Loucy (cell line): ENCODE measurements at regions not wholly inside any gene's neighbourhood (a gene's known extent, or its start where the extent isn't known, plus 50 kb on each side); places are given as distances from the start of the nearest gene placed in this dataset.

ENCODE experiments used
- H2AFZ ChIP-seq: fragments of 200-600 bp; sonication (generic); 2 replicates; pipeline ENCODE4 v1.6.0; 2016; ENCODE audit warnings: antibody characterized with exemption, mild to moderate bottlenecking, low read length, moderate library complexity
- H3F3A ChIP-seq: fragments of 200-600 bp; 2 replicates; pipeline ENCODE4 v1.6.0; 2016; ENCODE audit warnings: antibody characterized with exemption, low read depth, mild to moderate bottlenecking
- H3K27me3 ChIP-seq: fragments of 200-600 bp; sonication (generic); 2 replicates; pipeline ENCODE4 v1.6.1; 2014; ENCODE audit warnings: low read length, mild to moderate bottlenecking; ENCODE audit not compliant: insufficient read depth, poor library complexity, severe bottlenecking
- H3K36me3 ChIP-seq: fragments of 200-600 bp; sonication (generic); 2 replicates; pipeline ENCODE4 v1.6.1; 2016; ENCODE audit warnings: low read length; ENCODE audit not compliant: insufficient read depth
- H3K4me1 ChIP-seq: fragments of 200-600 bp; sonication (generic); 2 replicates; pipeline ENCODE4 v1.5.1; 2014; ENCODE audit warnings: low read length, mild to moderate bottlenecking; ENCODE audit not compliant: insufficient read depth, poor library complexity, severe bottlenecking
- H3K4me2 ChIP-seq: fragments of 200-600 bp; sonication (generic); 2 replicates; pipeline ENCODE4 v1.6.0; 2014; ENCODE audit warnings: antibody characterized with exemption, low read length, low read depth, mild to moderate bottlenecking; ENCODE audit not compliant: poor library complexity, severe bottlenecking
- H3K4me3 ChIP-seq: fragments of 200-600 bp; sonication (generic); 2 replicates; pipeline ENCODE4 v1.5.1; 2014; ENCODE audit warnings: low read length, mild to moderate bottlenecking, mixed read lengths; ENCODE audit not compliant: poor library complexity, severe bottlenecking
- H3K79me2 ChIP-seq: fragments of 200-600 bp; sonication (generic); 2 replicates; pipeline ENCODE4 v1.6.1; 2014; ENCODE audit warnings: low read length; ENCODE audit not compliant: insufficient read depth
- H3K9ac ChIP-seq: fragments of 200-600 bp; sonication (generic); 2 replicates; pipeline ENCODE4 v1.6.0; 2014; ENCODE audit warnings: mild to moderate bottlenecking, low read depth, low read length, moderate library complexity; ENCODE audit not compliant: poor library complexity, severe bottlenecking
- H3K9me2 ChIP-seq: fragments of 200-600 bp; sonication (generic); replicated peaks from 2 replicates; pipeline ENCODE4 v1.6.1; 2016; ENCODE audit warnings: low read depth, low read length, mixed read lengths
- H3K9me3 ChIP-seq: fragments of 200-600 bp; sonication (generic); 2 replicates; pipeline ENCODE4 v1.6.1; 2014; ENCODE audit warnings: mild to moderate bottlenecking, antibody characterized with exemption, low read length, low read depth; ENCODE audit not compliant: insufficient read depth
- H4K20me1 ChIP-seq: fragments of 200-600 bp; sonication (generic); 2 replicates; pipeline ENCODE4 v1.6.0; 2014; ENCODE audit warnings: antibody characterized with exemption, low read length, mild to moderate bottlenecking; ENCODE audit not compliant: insufficient read depth, poor library complexity, severe bottlenecking
- EZH2phosphoT487 ChIP-seq: fragments of 200-600 bp; IDR thresholded peaks from 2 replicates; pipeline ENCODE4 v1.6.1; 2018; ENCODE audit warnings: antibody characterized with exemption, mild to moderate bottlenecking, moderate library complexity, borderline replicate concordance
- TF ChIP-seq, protein P1 (sequence below): fragments of 200-600 bp; sonication (generic); conservative IDR thresholded peaks from 2 replicates; pipeline ENCODE4 v1.5.1; 2014; ENCODE audit warnings: mild to moderate bottlenecking, antibody characterized with exemption, low read length

DNA sequence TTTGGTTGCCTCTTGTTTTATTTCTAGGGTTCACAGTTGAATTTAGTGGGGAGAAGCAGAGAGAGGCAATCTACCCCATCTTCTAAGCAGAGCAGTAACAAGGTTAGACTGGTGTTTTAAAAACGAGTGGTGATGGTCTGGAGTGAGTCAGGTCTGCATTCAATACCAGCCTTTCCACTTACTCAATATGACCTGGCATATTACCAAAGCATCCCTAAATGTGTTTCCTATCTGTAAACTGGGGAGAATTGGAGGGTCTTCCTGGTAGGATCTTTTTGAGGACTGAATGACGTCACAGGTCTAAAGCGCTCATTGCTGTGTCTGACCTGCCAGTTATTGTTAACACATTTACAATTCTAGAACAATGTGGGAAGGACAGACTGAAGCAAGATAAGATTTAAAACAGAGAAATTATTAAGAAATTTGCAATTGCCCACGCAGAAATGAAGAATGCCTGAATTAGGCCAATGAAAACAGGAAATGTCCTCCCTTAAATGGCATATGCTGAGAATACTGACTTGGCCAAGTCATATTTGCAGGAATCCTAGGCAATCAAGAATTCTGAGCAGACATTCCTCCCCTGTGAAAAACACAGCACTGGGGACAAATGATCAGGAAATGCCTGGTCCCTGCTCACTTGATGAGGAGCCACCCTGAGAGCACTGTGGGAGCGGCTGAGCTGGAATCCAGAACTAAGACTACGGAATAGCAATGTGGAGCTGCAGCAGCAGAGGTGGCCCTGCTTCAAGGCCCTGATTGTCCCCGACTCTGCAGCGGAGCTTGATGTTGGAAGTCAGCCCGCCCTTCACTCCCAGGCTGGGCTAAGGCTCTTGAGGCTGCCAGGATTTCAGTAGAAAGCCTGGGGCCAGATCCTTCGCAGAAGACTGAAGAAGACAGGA is 184.5 kb upstream of the CXCL12 start:
- no peak overlapping the region for H3K4me3 ChIP-seq
- no peaks in the 10 kb centered on the region for H3F3A ChIP-seq
- H3K9ac ChIP-seq, result no peak overlapping the region
- H3K9me2 ChIP-seq, result no peaks in the 10 kb centered on the region
- H4K20me1 ChIP-seq, result no peaks in the 10 kb centered on the region
- no peaks in the 10 kb centered on the region for H3K27me3 ChIP-seq
- no peak overlapping the region for H2AFZ ChIP-seq
- no peaks in the 10 kb centered on the region for H3K79me2 ChIP-seq
- H3K4me1 ChIP-seq, result no peaks in the 10 kb centered on the region
- TF ChIP-seq, protein P1, sequence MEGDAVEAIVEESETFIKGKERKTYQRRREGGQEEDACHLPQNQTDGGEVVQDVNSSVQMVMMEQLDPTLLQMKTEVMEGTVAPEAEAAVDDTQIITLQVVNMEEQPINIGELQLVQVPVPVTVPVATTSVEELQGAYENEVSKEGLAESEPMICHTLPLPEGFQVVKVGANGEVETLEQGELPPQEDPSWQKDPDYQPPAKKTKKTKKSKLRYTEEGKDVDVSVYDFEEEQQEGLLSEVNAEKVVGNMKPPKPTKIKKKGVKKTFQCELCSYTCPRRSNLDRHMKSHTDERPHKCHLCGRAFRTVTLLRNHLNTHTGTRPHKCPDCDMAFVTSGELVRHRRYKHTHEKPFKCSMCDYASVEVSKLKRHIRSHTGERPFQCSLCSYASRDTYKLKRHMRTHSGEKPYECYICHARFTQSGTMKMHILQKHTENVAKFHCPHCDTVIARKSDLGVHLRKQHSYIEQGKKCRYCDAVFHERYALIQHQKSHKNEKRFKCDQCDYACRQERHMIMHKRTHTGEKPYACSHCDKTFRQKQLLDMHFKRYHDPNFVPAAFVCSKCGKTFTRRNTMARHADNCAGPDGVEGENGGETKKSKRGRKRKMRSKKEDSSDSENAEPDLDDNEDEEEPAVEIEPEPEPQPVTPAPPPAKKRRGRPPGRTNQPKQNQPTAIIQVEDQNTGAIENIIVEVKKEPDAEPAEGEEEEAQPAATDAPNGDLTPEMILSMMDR, result no peak
- H3K4me2 ChIP-seq, result no peak overlapping the region
- no peaks in the 10 kb centered on the region for H3K9me3 ChIP-seq
- no peaks in the 10 kb centered on the region for H3K36me3 ChIP-seq

DNA sequence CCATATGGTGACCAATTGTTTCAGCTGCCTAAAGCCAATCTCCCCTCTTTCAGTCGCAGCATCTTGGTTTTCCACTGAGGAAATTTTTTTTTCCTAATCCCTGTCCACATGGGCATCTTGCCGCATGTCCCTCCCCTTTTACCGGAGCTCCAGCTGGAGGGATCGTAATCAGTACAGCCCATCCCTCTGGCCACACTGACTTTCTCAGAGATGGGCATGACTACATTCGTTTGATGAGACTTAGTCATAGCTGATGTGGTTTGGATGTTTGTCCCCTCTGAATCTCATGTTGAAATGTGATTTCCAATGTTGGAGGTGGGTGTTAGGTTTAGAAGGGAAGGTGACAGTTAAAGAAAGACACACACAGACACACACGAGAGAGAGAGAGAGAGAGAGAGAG is 186.8 kb upstream of the CXCL12 start:
- no peaks in the 10 kb centered on the region for H3K9me2 ChIP-seq
- no peaks in the 10 kb centered on the region for H3F3A ChIP-seq
- H3K4me3 ChIP-seq, result no peak overlapping the region
- H3K27me3 ChIP-seq, result no peaks in the 10 kb centered on the region
- H3K4me2 ChIP-seq, result no peak overlapping the region
- H2AFZ ChIP-seq, result no peak overlapping the region
- TF ChIP-seq, protein P1, result no peak
- no peak for TF ChIP-seq EZH2phosphoT487
- no peaks in the 10 kb centered on the region for H3K36me3 ChIP-seq
- H3K4me1 ChIP-seq, result no peaks in the 10 kb centered on the region
- H3K9me3 ChIP-seq, result no peaks in the 10 kb centered on the region
- no peak overlapping the region for H3K9ac ChIP-seq
- H4K20me1 ChIP-seq, result no peaks in the 10 kb centered on the region
- H3K79me2 ChIP-seq, result no peaks in the 10 kb centered on the region

DNA sequence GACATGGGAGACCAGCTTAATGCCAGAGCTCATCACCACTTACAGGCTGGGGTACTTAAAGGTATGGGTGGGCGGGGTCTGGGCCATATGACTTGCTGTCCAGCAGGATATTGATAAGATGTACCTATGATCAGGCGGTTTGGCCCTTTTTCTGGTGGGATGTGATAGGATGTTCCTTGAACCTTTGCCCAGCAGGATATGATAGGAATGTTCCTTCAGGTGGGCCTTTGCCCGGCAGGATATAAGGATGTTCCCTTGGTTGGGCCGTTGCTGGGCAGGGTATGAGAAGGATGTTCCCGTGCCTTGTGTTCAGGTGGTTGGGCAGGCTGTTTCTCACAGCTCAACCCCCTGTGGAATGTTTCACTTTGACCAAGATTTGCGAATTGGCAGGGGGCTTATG is 187.2 kb upstream of the CXCL12 start:
- H3K27me3 ChIP-seq, result no peaks in the 10 kb centered on the region
- H3K4me1 ChIP-seq, result no peaks in the 10 kb centered on the region
- no peaks in the 10 kb centered on the region for H3K79me2 ChIP-seq
- TF ChIP-seq EZH2phosphoT487, result no peak
- TF ChIP-seq, protein P1, result no peak
- H3K9ac ChIP-seq, result no peak overlapping the region
- H3K9me3 ChIP-seq, result no peaks in the 10 kb centered on the region
- no peak overlapping the region for H3K4me2 ChIP-seq
- no peak overlapping the region for H3K4me3 ChIP-seq
- no peaks in the 10 kb centered on the region for H3F3A ChIP-seq
- H4K20me1 ChIP-seq, result no peaks in the 10 kb centered on the region
- no peaks in the 10 kb centered on the region for H3K9me2 ChIP-seq
- no peak overlapping the region for H2AFZ ChIP-seq
- no peaks in the 10 kb centered on the region for H3K36me3 ChIP-seq
